Stimulated activated CD4-positive, alpha-beta T cell treated with anti-CD3 and anti-CD28 coated beads, Interleukin-4, amount 100 ng/mL, for 4 hours (primary cell): ENCODE measurements at regions not wholly inside any gene's neighbourhood (a gene's known extent, or its start where the extent isn't known, plus 50 kb on each side); places are given as distances from the start of the nearest gene placed in this dataset.

Experiments used
- DNase-seq, 2 experiments: peaks; one replicate each; pipeline ENCODE4 v3.0.0-alpha.2; 2020

- DNase-seq: no peak
Measured at GRCh38 chr1:87733386-87733785, 404.7 kb downstream of the LMO4 start.

GRCh38 chr1:87735750-87736149, 407.1 kb downstream of the LMO4 start:
- no peak for DNase-seq

- no peak for DNase-seq
Measured at GRCh38 chr1:87739141-87739540, 410.5 kb downstream of the LMO4 start.

- DNase-seq: no peak
Measured at GRCh38 chr1:87739704-87740103, 411.0 kb downstream of the LMO4 start.

GRCh38 chr1:87743256-87743655, 414.6 kb downstream of the LMO4 start:
- no peak for DNase-seq

GRCh38 chr1:87744056-87744455, 415.4 kb downstream of the LMO4 start:
- DNase-seq: no peak

GRCh38 chr1:87744763-87745162, 416.1 kb downstream of the LMO4 start:
- DNase-seq: no peak

- DNase-seq: no peak
Measured at GRCh38 chr1:87753366-87753765, 424.7 kb downstream of the LMO4 start.

GRCh38 chr1:87754139-87754538, 425.5 kb downstream of the LMO4 start:
- no peak for DNase-seq

- no peak for DNase-seq
Measured at GRCh38 chr1:87757676-87758075, 429.0 kb downstream of the LMO4 start.

- DNase-seq: no peak
Measured at GRCh38 chr1:87759421-87760087, 430.9 kb downstream of the LMO4 start.

GRCh38 chr1:87760155-87760554, 431.5 kb downstream of the LMO4 start:
- DNase-seq: no peak

- no peak for DNase-seq
Measured at GRCh38 chr1:87760654-87761053, 432.0 kb downstream of the LMO4 start.

GRCh38 chr1:87763483-87763882, 434.8 kb downstream of the LMO4 start:
- no peak for DNase-seq

- no peak for DNase-seq
Measured at GRCh38 chr1:87765057-87765680, 436.5 kb downstream of the LMO4 start.

GRCh38 chr1:87765681-87766070, 437.0 kb downstream of the LMO4 start:
- no peak for DNase-seq

GRCh38 chr1:87766737-87767136, 438.1 kb downstream of the LMO4 start:
- DNase-seq: no peak

- DNase-seq: no peak
Measured at GRCh38 chr1:87778896-87779295, 450.2 kb downstream of the LMO4 start.

- no peak for DNase-seq
Measured at GRCh38 chr1:87781554-87781953, 452.9 kb downstream of the LMO4 start.

GRCh38 chr1:87783315-87783714, 454.6 kb downstream of the LMO4 start:
- DNase-seq: no peak

- no peak for DNase-seq
Measured at GRCh38 chr1:87785386-87785785, 456.7 kb downstream of the LMO4 start.

GRCh38 chr1:87786229-87786628, 457.5 kb downstream of the LMO4 start:
- DNase-seq: no peak

- no peak for DNase-seq
Measured at GRCh38 chr1:87786861-87787545, 458.3 kb downstream of the LMO4 start.

- DNase-seq: no peak
Measured at GRCh38 chr1:87787551-87787950, 458.9 kb downstream of the LMO4 start.
